DND-41 (cell line): ENCODE measurements at regions not wholly inside any gene's neighbourhood (a gene's known extent, or its start where the extent isn't known, plus 50 kb on each side); places are given as distances from the start of the nearest gene placed in this dataset.
"Not testable (repeated sequence)": the region's sequence is repeated elsewhere in the genome, so short reads cannot be mapped to it uniquely, and the experiment has no call there.

Experiments
- ATAC-seq: fragments of 200-7000 bp; cut with Tn5 transposase; 3 replicates; pipeline ENCODE4 v1.9.1; 2021; ENCODE audit warnings: low read depth; ENCODE audit not compliant: insufficient read depth
- DNase-seq: peaks from one replicate; pipeline ENCODE4 v3.0.0-alpha.2; 2020
- H2AFZ ChIP-seq: 2 replicates; pipeline ENCODE4 v1.6.0; 2012; ENCODE audit warnings: low read depth, low read length
- H3K27ac ChIP-seq: 2 replicates; pipeline ENCODE4 v1.5.1; 2012; ENCODE audit warnings: low read length, inconsistent platforms
- H3K27me3 ChIP-seq: fragments of 200-600 bp; sonication (generic); 2 replicates; pipeline ENCODE4 v1.6.0; 2012; ENCODE audit warnings: low read length, mild to moderate bottlenecking, inconsistent platforms; ENCODE audit not compliant: insufficient read depth, poor library complexity
- H3K36me3 ChIP-seq: 2 replicates; pipeline ENCODE4 v1.5.1; 2012; ENCODE audit warnings: low read length, inconsistent platforms; ENCODE audit not compliant: insufficient read depth
- H3K4me1 ChIP-seq: 2 replicates; pipeline ENCODE4 v1.5.1; 2012; ENCODE audit warnings: mild to moderate bottlenecking, low read length; ENCODE audit not compliant: insufficient read depth
- H3K4me2 ChIP-seq: 2 replicates; pipeline ENCODE4 v1.6.0; 2012; ENCODE audit warnings: mild to moderate bottlenecking, moderate library complexity, low read length, inconsistent platforms; ENCODE audit not compliant: insufficient read depth
- H3K4me3 ChIP-seq, 2 experiments: fragments of 200-600 bp in 1 of 2; shearing (Covaris generic) in 1 of 2; 2 replicates each; pipeline ENCODE4 v1.5.1; 2012 to 2016; ENCODE audit warnings: inconsistent platforms in 2 of 2, low read length in 2 of 2, mild to moderate bottlenecking in 2 of 2, low read depth in 1 of 2, moderate library complexity in 1 of 2
- H3K79me2 ChIP-seq: 2 replicates; pipeline ENCODE4 v1.6.0; 2012; ENCODE audit warnings: low read length, inconsistent platforms; ENCODE audit not compliant: insufficient read depth
- H3K9ac ChIP-seq: 2 replicates; pipeline ENCODE4 v1.6.0; 2012; ENCODE audit warnings: low read depth, mild to moderate bottlenecking, inconsistent platforms, low read length, moderate library complexity
- H3K9me3 ChIP-seq: 2 replicates; pipeline ENCODE4 v1.5.1; 2012; ENCODE audit warnings: low read length, moderate library complexity, mild to moderate bottlenecking, inconsistent platforms; ENCODE audit not compliant: insufficient read depth, severe bottlenecking
- H4K20me1 ChIP-seq: 2 replicates; pipeline ENCODE4 v1.6.0; 2012; ENCODE audit warnings: low read length; ENCODE audit not compliant: insufficient read depth
- CTCF ChIP-seq: IDR thresholded peaks from 2 replicates; pipeline ENCODE4 v1.5.1; 2012; ENCODE audit warnings: borderline replicate concordance, low read length, moderate library complexity, mild to moderate bottlenecking; ENCODE audit not compliant: poor library complexity, severe bottlenecking; ENCODE audit errors: extremely low read depth
- EZH2 ChIP-seq: IDR thresholded peaks from 3 replicates; pipeline ENCODE4 v1.6.1; 2012; ENCODE audit warnings: borderline replicate concordance, low read depth, mild to moderate bottlenecking, moderate library complexity, low read length, inconsistent platforms; ENCODE audit not compliant: severe bottlenecking

GRCh38 chr2:41207578-41207977 lies 755.7 kb upstream of the SLC8A1 start:
- TF ChIP-seq CTCF (no peak), EZH2 (no peak)
- Histone ChIP-seq H3K4me1 (peaks cover 27% of the 10 kb centered on the region), H3K4me2 (no peak overlapping the region), H3K9me3 (no peaks in the 10 kb centered on the region), H3K79me2 (no peaks in the 10 kb centered on the region), H4K20me1 (no peaks in the 10 kb centered on the region), H2AFZ (no peak overlapping the region), H3K27me3 (no peaks in the 10 kb centered on the region), H3K27ac (no peak overlapping the region), H3K4me3 (no peak overlapping the region), H3K36me3 (no peaks in the 10 kb centered on the region), H3K9ac (no peak overlapping the region)
- ATAC-seq (no peak), DNase-seq (no peak)

- H3K27me3 ChIP-seq, H3K4me3 ChIP-seq, DNase-seq, H3K4me2 ChIP-seq, H3K36me3 ChIP-seq, H3K9ac ChIP-seq, H3K9me3 ChIP-seq, H3K27ac ChIP-seq, H2AFZ ChIP-seq, H4K20me1 ChIP-seq, ATAC-seq, H3K79me2 ChIP-seq: not testable (repeated sequence)
- peaks cover 10% of the 10 kb centered on the region for H3K4me1 ChIP-seq
Measured at GRCh38 chr2:41210030-41210429, 758.1 kb upstream of the SLC8A1 start.

GRCh38 chr2:41216978-41217377 lies 765.1 kb upstream of the SLC8A1 start:
- Histone ChIP-seq H2AFZ (no peak overlapping the region), H3K36me3 (no peaks in the 10 kb centered on the region), H4K20me1 (no peaks in the 10 kb centered on the region), H3K9me3 (no peaks in the 10 kb centered on the region), H3K27ac (no peak overlapping the region), H3K4me3 (no peak overlapping the region), H3K4me1 (no peaks in the 10 kb centered on the region), H3K4me2 (no peak overlapping the region), H3K9ac (no peak overlapping the region), H3K27me3 (no peaks in the 10 kb centered on the region), H3K79me2 (no peaks in the 10 kb centered on the region)
- ATAC-seq (no peak), DNase-seq (no peak)
- TF ChIP-seq EZH2: no peak
- TF ChIP-seq CTCF: no peak

- Histone ChIP-seq H4K20me1 (no peaks in the 10 kb centered on the region), H3K79me2 (no peaks in the 10 kb centered on the region), H3K4me2 (no peak overlapping the region), H3K9ac (no peak overlapping the region), H3K4me1 (no peaks in the 10 kb centered on the region), H3K9me3 (peaks cover 4% of the 10 kb centered on the region), H3K4me3 (no peak overlapping the region), H3K36me3 (no peaks in the 10 kb centered on the region), H3K27me3 (no peaks in the 10 kb centered on the region), H3K27ac (no peak overlapping the region), H2AFZ (no peak overlapping the region)
- DNase-seq: peak; percentile 5
- no peak for ATAC-seq
- no peak for TF ChIP-seq CTCF
- no peak for TF ChIP-seq EZH2
Measured at GRCh38 chr2:41222593-41222992, 770.7 kb upstream of the SLC8A1 start.
